Keratinocyte (primary cell): ENCODE measurements at regions not wholly inside any gene's neighbourhood (a gene's known extent, or its start where the extent isn't known, plus 50 kb on each side); places are given as distances from the start of the nearest gene placed in this dataset.

Experiments used
- DNase-seq: peaks from one replicate; pipeline ENCODE4 v3.0.0-alpha.2; 2011; ENCODE audit warnings: low read depth, missing footprints, low spot score
- FAIRE-seq: peaks from 2 replicates; lab custom pipeline; 2011; peaks lifted over from hg19 to GRCh38; lab: Jason Lieb, UNC
- H2AFZ ChIP-seq: 2 replicates; pipeline ENCODE4 v1.6.0; 2012; ENCODE audit warnings: low read length, control low read depth, inconsistent platforms; ENCODE audit not compliant: control insufficient read depth
- H3K27ac ChIP-seq: 2 replicates; pipeline ENCODE4 v1.5.1; 2011; ENCODE audit warnings: low read length; ENCODE audit not compliant: control insufficient read depth, insufficient read depth
- H3K27me3 ChIP-seq: 3 replicates; pipeline ENCODE4 v1.6.0; 2011; ENCODE audit warnings: low read length; ENCODE audit not compliant: control insufficient read depth, insufficient read depth; ENCODE audit errors: extremely low read depth
- H3K36me3 ChIP-seq, 2 experiments: 2 replicates in 1 of 2; 3 replicates in 1 of 2; pipeline ENCODE4 v1.5.1; 2011; ENCODE audit warnings: low read length in 2 of 2, mild to moderate bottlenecking in 1 of 2; ENCODE audit not compliant: control insufficient read depth in 2 of 2, insufficient read depth in 2 of 2; ENCODE audit errors: extremely low read depth in 1 of 2
- H3K4me1 ChIP-seq: 3 replicates; pipeline ENCODE4 v1.5.1; 2011; ENCODE audit warnings: low read length; ENCODE audit not compliant: control insufficient read depth, insufficient read depth; ENCODE audit errors: extremely low read depth
- H3K4me2 ChIP-seq: 3 replicates; pipeline ENCODE4 v1.6.0; 2011; ENCODE audit warnings: low read depth, low read length; ENCODE audit not compliant: control insufficient read depth, insufficient read depth; ENCODE audit errors: extremely low read depth
- H3K4me3 ChIP-seq, 3 experiments: fragments of 200-600 bp in 1 of 3; sonication (generic) in 1 of 3; 2 replicates in 2 of 3; 3 replicates in 1 of 3; pipeline ENCODE4 v1.5.1; 2011 to 2016; ENCODE audit warnings: low read length in 3 of 3, mild to moderate bottlenecking in 3 of 3, control low read depth in 2 of 3, inconsistent platforms in 1 of 3, low read depth in 1 of 3, mixed read lengths in 1 of 3, mixed run types in 1 of 3, moderate library complexity in 1 of 3; ENCODE audit not compliant: control insufficient read depth in 2 of 3, insufficient read depth in 2 of 3; ENCODE audit errors: extremely low read depth in 1 of 3
- H3K79me2 ChIP-seq: 2 replicates; pipeline ENCODE4 v1.6.0; 2012; ENCODE audit warnings: low read length; ENCODE audit not compliant: control insufficient read depth, insufficient read depth
- H3K9ac ChIP-seq: 3 replicates; pipeline ENCODE4 v1.6.0; 2011; ENCODE audit warnings: low read length; ENCODE audit not compliant: control insufficient read depth, insufficient read depth; ENCODE audit errors: extremely low read depth
- H3K9me1 ChIP-seq: 3 replicates; pipeline ENCODE4 v1.6.0; 2011; ENCODE audit warnings: low read length; ENCODE audit not compliant: control insufficient read depth, insufficient read depth; ENCODE audit errors: extremely low read depth
- H3K9me3 ChIP-seq: 2 replicates; pipeline ENCODE4 v1.5.1; 2012; ENCODE audit warnings: low read depth, low read length; ENCODE audit not compliant: control insufficient read depth
- H4K20me1 ChIP-seq: 3 replicates; pipeline ENCODE4 v1.6.0; 2011; ENCODE audit warnings: low read length; ENCODE audit not compliant: control insufficient read depth, insufficient read depth; ENCODE audit errors: extremely low read depth
- CTCF ChIP-seq, 3 experiments: IDR thresholded peaks in 1 of 3; conservative IDR thresholded peaks in 1 of 3; optimal IDR thresholded peaks in 1 of 3; 2 replicates in 2 of 3; 3 replicates in 1 of 3; pipeline versions ENCODE3 to v1.5.1; 2011; ENCODE audit warnings: low read length in 3 of 3, mild to moderate bottlenecking in 3 of 3, moderate library complexity in 2 of 3, control low read depth in 1 of 3, inconsistent platforms in 1 of 3; ENCODE audit not compliant: insufficient read depth in 2 of 3; ENCODE audit errors: extremely low read depth in 1 of 3
- EZH2 ChIP-seq: IDR thresholded peaks from one replicate; pipeline ENCODE4 v1.6.1; 2012; ENCODE audit warnings: inconsistent platforms, mild to moderate bottlenecking, low read length, moderate library complexity
- dilution Hi-C: fragments of 300-500 bp; cut with MboI; formaldehyde crosslinking; loops from one replicate; pipeline ENCODE4 v1.7.0; 2020; ENCODE audit warnings: low sequenced_read_pairs; ENCODE audit not compliant: extremely low pct_ligation_motif_present

GRCh38 chr1:117295001-117295400 lies 72.2 kb upstream of the MAN1A2 start:
- no peak overlapping the region for H3K4me2 ChIP-seq
- H3K4me1 ChIP-seq, result no peaks in the 10 kb centered on the region
- peaks cover under 1% of the 10 kb centered on the region for H3K27me3 ChIP-seq
- no peak overlapping the region for H3K4me3 ChIP-seq
- H3K27ac ChIP-seq, result no peak overlapping the region
- H3K9ac ChIP-seq, result no peak overlapping the region
- no peaks in the 10 kb centered on the region for H3K9me1 ChIP-seq
- dilution Hi-C loops, result no loop called here
- DNase-seq (no peak), FAIRE-seq (no peak)
- H2AFZ ChIP-seq, result no peak overlapping the region
- no peaks in the 10 kb centered on the region for H3K9me3 ChIP-seq
- TF ChIP-seq CTCF (optimal IDR thresholded peaks at IDR 0.05 in 1 of 3, IDR thresholded peaks at IDR 0.05 in 1 of 3, conservative IDR thresholded peaks at IDR 0.05 in 1 of 3; ENCODE audit: extremely low read depth in 1 of 3, insufficient read depth in 2 of 3, low read length in 3 of 3), result no peak
- no peak for TF ChIP-seq EZH2
- no peaks in the 10 kb centered on the region for H3K36me3 ChIP-seq
- no peaks in the 10 kb centered on the region for H4K20me1 ChIP-seq
- no peaks in the 10 kb centered on the region for H3K79me2 ChIP-seq

GRCh38 chr1:117290890-117291289 lies 76.4 kb upstream of the MAN1A2 start:
- dilution Hi-C loops, result no loop called here
- H3K27ac ChIP-seq, result no peak overlapping the region
- DNase-seq (peak; percentile 7), FAIRE-seq (no peak)
- H3K27me3 ChIP-seq, result peaks cover 2% of the 10 kb centered on the region
- H4K20me1 ChIP-seq, result no peaks in the 10 kb centered on the region
- no peak overlapping the region for H3K4me2 ChIP-seq
- H3K79me2 ChIP-seq, result no peaks in the 10 kb centered on the region
- no peaks in the 10 kb centered on the region for H3K4me1 ChIP-seq
- H3K9me3 ChIP-seq, result no peaks in the 10 kb centered on the region
- H3K9me1 ChIP-seq, result no peaks in the 10 kb centered on the region
- H3K36me3 ChIP-seq, result no peaks in the 10 kb centered on the region
- H3K4me3 ChIP-seq, result no peak overlapping the region
- H2AFZ ChIP-seq, result no peak overlapping the region
- no peak overlapping the region for H3K9ac ChIP-seq
- TF ChIP-seq CTCF (optimal IDR thresholded peaks at IDR 0.05 in 1 of 3, IDR thresholded peaks at IDR 0.05 in 1 of 3, conservative IDR thresholded peaks at IDR 0.05 in 1 of 3; ENCODE audit: extremely low read depth in 1 of 3, insufficient read depth in 2 of 3, low read length in 3 of 3) (no peak), EZH2 (no peak)
